G401 (cell line): ENCODE measurements at regions not wholly inside any gene's neighbourhood (a gene's known extent, or its start where the extent isn't known, plus 50 kb on each side); places are given as distances from the start of the nearest gene placed in this dataset.
"Not testable (repeated sequence)": the region's sequence is repeated elsewhere in the genome, so short reads cannot be mapped to it uniquely, and the experiment has no call there.

Experiments used
- DNase-seq: peaks from one replicate; pipeline ENCODE4 v3.0.0-alpha.2; 2015; ENCODE audit warnings: low spot score
- in situ Hi-C: cut with HindIII; loops from 2 replicates; pipeline ENCODE4 v1.10.0; 2016; ENCODE audit warnings: low sequenced_read_pairs, mixed read lengths

GRCh38 chr10:36533316-36533715, 592.1 kb upstream of the ANKRD30A start:
- DNase-seq: no peak
- in situ Hi-C loops: no loop called here

- no peak for DNase-seq
- in situ Hi-C loops: no loop called here
These were observed 593.8 kb upstream of the ANKRD30A start for GRCh38 chr10:36531621-36532020.

- in situ Hi-C loops: no loop called here
These were observed 599.4 kb upstream of the ANKRD30A start for GRCh38 chr10:36526033-36526432.

GRCh38 chr10:36524126-36524525, 601.3 kb upstream of the ANKRD30A start:
- DNase-seq, in situ Hi-C loops: not testable (repeated sequence)

More at GRCh38 chr10:36526033-36526432, 599.4 kb upstream of the ANKRD30A start:
- DNase-seq: no peak

- DNase-seq: no peak
These were observed 605.5 kb upstream of the ANKRD30A start for GRCh38 chr10:36519909-36520308.

GRCh38 chr10:36516281-36516680, 609.1 kb upstream of the ANKRD30A start:
- no peak for DNase-seq
- in situ Hi-C loops: no loop called here

More at GRCh38 chr10:36519909-36520308, 605.5 kb upstream of the ANKRD30A start:
- in situ Hi-C loops: no loop called here

GRCh38 chr10:36515319-36515718, 610.1 kb upstream of the ANKRD30A start:
- DNase-seq: no peak
- in situ Hi-C loops: no loop called here

GRCh38 chr10:36507715-36508114, 617.7 kb upstream of the ANKRD30A start:
- no peak for DNase-seq
- in situ Hi-C loops: no loop called here

- no peak for DNase-seq
- in situ Hi-C loops: no loop called here
These were observed 618.5 kb upstream of the ANKRD30A start for GRCh38 chr10:36506697-36507496.

GRCh38 chr10:36506261-36506660, 619.1 kb upstream of the ANKRD30A start:
- DNase-seq: no peak
- in situ Hi-C loops: no loop called here

- in situ Hi-C loops: no loop called here
- DNase-seq: no peak
These were observed 620.6 kb upstream of the ANKRD30A start for GRCh38 chr10:36504758-36505157.

- in situ Hi-C loops: no loop called here
- DNase-seq: no peak
These were observed 625.1 kb upstream of the ANKRD30A start for GRCh38 chr10:36500266-36500665.

GRCh38 chr10:36499693-36500092, 625.7 kb upstream of the ANKRD30A start:
- in situ Hi-C loops: no loop called here

GRCh38 chr10:36496758-36497157, 628.6 kb upstream of the ANKRD30A start:
- DNase-seq: no peak
- in situ Hi-C loops: no loop called here

More at GRCh38 chr10:36499693-36500092, 625.7 kb upstream of the ANKRD30A start:
- DNase-seq: no peak

- DNase-seq: no peak
- in situ Hi-C loops: no loop called here
These were observed 631.0 kb upstream of the ANKRD30A start for GRCh38 chr10:36494371-36494770.

GRCh38 chr10:36493516-36493880, 631.9 kb upstream of the ANKRD30A start:
- DNase-seq: no peak
- in situ Hi-C loops: no loop called here

- DNase-seq: no peak
- in situ Hi-C loops: no loop called here
These were observed 632.5 kb upstream of the ANKRD30A start for GRCh38 chr10:36492590-36493515.

GRCh38 chr10:36491926-36492325, 633.5 kb upstream of the ANKRD30A start:
- in situ Hi-C loops: no loop called here
- DNase-seq: no peak

GRCh38 chr10:36489611-36490228, 635.7 kb upstream of the ANKRD30A start:
- in situ Hi-C loops: no loop called here
- DNase-seq: no peak

GRCh38 chr10:36489181-36489580, 636.2 kb upstream of the ANKRD30A start:
- in situ Hi-C loops: no loop called here

More at GRCh38 chr10:36489181-36489580, 636.2 kb upstream of the ANKRD30A start:
- no peak for DNase-seq
